ENCODE measurements at regions not wholly inside any gene's neighbourhood (a gene's known extent, or its start where the extent isn't known, plus 50 kb on each side); places are given as distances from the start of the nearest gene placed in this dataset.

DNA sequence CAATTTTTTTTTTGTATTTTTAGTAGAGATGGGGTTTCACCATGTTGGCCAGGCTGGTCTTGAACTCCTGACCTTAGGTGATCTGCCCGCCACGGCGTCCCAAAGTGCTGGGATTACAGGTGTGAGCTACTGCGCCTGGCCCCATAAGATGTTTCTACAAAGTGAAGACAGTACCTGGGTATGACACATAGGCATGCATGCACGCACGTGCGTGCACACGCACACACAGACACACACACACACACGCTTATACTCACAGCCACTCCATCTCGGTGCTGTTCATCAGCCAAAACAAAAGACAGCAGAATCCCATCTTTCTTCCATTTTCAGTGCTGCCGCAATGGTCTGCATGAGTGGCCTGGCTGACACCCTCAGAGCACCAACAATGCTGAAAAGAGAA is 63.9 kb downstream of the VCPKMT start:
- intact Hi-C loops (cut with micrococcal nuclease; ENCODE audit: unreplicated experiment): no loop called here
- H3K27ac ChIP-seq (ENCODE audit: low read length): no peak overlapping the region

DNA sequence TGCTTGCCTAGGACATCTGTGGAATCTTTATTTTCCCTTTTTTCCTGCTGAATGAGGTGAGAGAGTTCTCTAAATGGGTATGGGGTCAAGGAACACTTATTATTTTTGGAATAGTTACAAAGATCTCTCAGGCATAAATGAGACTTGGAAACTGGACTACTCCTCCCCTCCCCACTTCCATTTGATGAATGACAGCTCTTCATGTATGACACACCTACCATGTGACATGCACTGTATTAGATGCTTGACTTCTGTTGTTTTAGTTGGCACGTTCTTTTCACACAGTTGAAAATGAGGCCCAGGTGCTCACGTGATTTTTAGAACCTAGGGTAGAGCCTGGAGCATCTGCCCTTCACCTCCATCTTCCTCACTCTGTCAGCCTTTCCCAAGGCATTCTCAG is 62.4 kb downstream of the VCPKMT start:
- Histone ChIP-seq H3K4me3 (ENCODE audit: low read depth in 2 of 2, low read length in 2 of 2) (no peak overlapping the region), H3K27me3 (ENCODE audit: control insufficient read depth, insufficient read depth, low read length) (no peaks in the 10 kb centered on the region), H3K9me3 (ENCODE audit: control insufficient read depth, insufficient read depth, low read depth, low read length) (no peaks in the 10 kb centered on the region), H3K36me3 (ENCODE audit: control insufficient read depth, insufficient read depth, low read length) (no peaks in the 10 kb centered on the region), H3K27ac (ENCODE audit: low read length) (peak overlapping the region; percentile 31; the same call in 1 of the 2 replicates), H3K4me1 (ENCODE audit: control insufficient read depth, insufficient read depth, low read length) (peaks cover 2% of the 10 kb centered on the region; the same call in 1 of the 2 replicates)
- in situ Hi-C loops (cut with HindIII; ENCODE audit: low pct_unique_long_range_greater_than_20kb, low sequenced_read_pairs) (no loop called here), intact Hi-C loops (cut with micrococcal nuclease; ENCODE audit: unreplicated experiment) (no loop called here)
- DNase-seq (ENCODE audit: low read depth, low spot score): no peak
- ATAC-seq: no peak
- TF ChIP-seq, protein P1, sequence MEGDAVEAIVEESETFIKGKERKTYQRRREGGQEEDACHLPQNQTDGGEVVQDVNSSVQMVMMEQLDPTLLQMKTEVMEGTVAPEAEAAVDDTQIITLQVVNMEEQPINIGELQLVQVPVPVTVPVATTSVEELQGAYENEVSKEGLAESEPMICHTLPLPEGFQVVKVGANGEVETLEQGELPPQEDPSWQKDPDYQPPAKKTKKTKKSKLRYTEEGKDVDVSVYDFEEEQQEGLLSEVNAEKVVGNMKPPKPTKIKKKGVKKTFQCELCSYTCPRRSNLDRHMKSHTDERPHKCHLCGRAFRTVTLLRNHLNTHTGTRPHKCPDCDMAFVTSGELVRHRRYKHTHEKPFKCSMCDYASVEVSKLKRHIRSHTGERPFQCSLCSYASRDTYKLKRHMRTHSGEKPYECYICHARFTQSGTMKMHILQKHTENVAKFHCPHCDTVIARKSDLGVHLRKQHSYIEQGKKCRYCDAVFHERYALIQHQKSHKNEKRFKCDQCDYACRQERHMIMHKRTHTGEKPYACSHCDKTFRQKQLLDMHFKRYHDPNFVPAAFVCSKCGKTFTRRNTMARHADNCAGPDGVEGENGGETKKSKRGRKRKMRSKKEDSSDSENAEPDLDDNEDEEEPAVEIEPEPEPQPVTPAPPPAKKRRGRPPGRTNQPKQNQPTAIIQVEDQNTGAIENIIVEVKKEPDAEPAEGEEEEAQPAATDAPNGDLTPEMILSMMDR (IDR thresholded peaks at IDR 0.05): no peak
- TF ChIP-seq SIN3A (IDR thresholded peaks at IDR 0.05; ENCODE audit: borderline replicate concordance, insufficient read depth, low read depth, low read length): no peak
- TF ChIP-seq, protein P2, sequence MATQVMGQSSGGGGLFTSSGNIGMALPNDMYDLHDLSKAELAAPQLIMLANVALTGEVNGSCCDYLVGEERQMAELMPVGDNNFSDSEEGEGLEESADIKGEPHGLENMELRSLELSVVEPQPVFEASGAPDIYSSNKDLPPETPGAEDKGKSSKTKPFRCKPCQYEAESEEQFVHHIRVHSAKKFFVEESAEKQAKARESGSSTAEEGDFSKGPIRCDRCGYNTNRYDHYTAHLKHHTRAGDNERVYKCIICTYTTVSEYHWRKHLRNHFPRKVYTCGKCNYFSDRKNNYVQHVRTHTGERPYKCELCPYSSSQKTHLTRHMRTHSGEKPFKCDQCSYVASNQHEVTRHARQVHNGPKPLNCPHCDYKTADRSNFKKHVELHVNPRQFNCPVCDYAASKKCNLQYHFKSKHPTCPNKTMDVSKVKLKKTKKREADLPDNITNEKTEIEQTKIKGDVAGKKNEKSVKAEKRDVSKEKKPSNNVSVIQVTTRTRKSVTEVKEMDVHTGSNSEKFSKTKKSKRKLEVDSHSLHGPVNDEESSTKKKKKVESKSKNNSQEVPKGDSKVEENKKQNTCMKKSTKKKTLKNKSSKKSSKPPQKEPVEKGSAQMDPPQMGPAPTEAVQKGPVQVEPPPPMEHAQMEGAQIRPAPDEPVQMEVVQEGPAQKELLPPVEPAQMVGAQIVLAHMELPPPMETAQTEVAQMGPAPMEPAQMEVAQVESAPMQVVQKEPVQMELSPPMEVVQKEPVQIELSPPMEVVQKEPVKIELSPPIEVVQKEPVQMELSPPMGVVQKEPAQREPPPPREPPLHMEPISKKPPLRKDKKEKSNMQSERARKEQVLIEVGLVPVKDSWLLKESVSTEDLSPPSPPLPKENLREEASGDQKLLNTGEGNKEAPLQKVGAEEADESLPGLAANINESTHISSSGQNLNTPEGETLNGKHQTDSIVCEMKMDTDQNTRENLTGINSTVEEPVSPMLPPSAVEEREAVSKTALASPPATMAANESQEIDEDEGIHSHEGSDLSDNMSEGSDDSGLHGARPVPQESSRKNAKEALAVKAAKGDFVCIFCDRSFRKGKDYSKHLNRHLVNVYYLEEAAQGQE (IDR thresholded peaks at IDR 0.05; ENCODE audit: insufficient read depth in 1 of 2, low read depth in 2 of 2, low read length in 1 of 2): no peak
- TF ChIP-seq TCF7L2 (IDR thresholded peaks at IDR 0.05; ENCODE audit: low read depth, low read length): no peak
- TF ChIP-seq POLR2AphosphoS5 (IDR thresholded peaks at IDR 0.05; ENCODE audit: low read depth, low read length): no peak
- BruUV-seq (replicated peaks): no TSS peak
- ChIA-PET POLR2A (no interaction called here), CTCF (no interaction called here)

More for the DNA sequence above, 63.9 kb downstream of the VCPKMT start:
- DNase-seq (ENCODE audit: low read depth, low spot score) (no peak), ATAC-seq (no peak)
- ChIA-PET POLR2A (no interaction called here), CTCF (no interaction called here)
- Histone ChIP-seq H3K27me3 (ENCODE audit: control insufficient read depth, insufficient read depth, low read length) (no peaks in the 10 kb centered on the region), H3K4me1 (ENCODE audit: control insufficient read depth, insufficient read depth, low read length) (peaks cover 2% of the 10 kb centered on the region; the same call in 1 of the 2 replicates), H3K4me3 (ENCODE audit: low read depth in 2 of 2, low read length in 2 of 2) (no peak overlapping the region), H3K36me3 (ENCODE audit: control insufficient read depth, insufficient read depth, low read length) (no peaks in the 10 kb centered on the region), H3K9me3 (ENCODE audit: control insufficient read depth, insufficient read depth, low read depth, low read length) (no peaks in the 10 kb centered on the region)
- no TSS peak for BruUV-seq (replicated peaks)
- TF ChIP-seq SIN3A (IDR thresholded peaks at IDR 0.05; ENCODE audit: borderline replicate concordance, insufficient read depth, low read depth, low read length) (no peak), POLR2AphosphoS5 (IDR thresholded peaks at IDR 0.05; ENCODE audit: low read depth, low read length) (no peak)
- TF ChIP-seq, protein P1 (IDR thresholded peaks at IDR 0.05): no peak
- in situ Hi-C loops (cut with HindIII; ENCODE audit: low pct_unique_long_range_greater_than_20kb, low sequenced_read_pairs): no loop called here

All from Panc1 (cell line).